Body of pancreas (tissue), 4 donors: ENCODE measurements at regions not wholly inside any gene's neighbourhood (a gene's known extent, or its start where the extent isn't known, plus 50 kb on each side); places are given as distances from the start of the nearest gene placed in this dataset.
"Not testable (repeated sequence)": the region's sequence is repeated elsewhere in the genome, so short reads cannot be mapped to it uniquely, and the experiment has no call there.

Experiments
- ATAC-seq: fragments of 150-250 bp; one replicate; pipeline ENCODE4 v1.9.1; 2016
- DNase-seq, 4 donors: peaks; one replicate each; pipeline ENCODE4 v3.0.0-alpha.2; 2019
- H3K27ac ChIP-seq, 4 donors: fragments of 200-600 bp; sonication (generic); 1 replicate in 3 of 4; 2 replicates in 1 of 4; pipeline versions ENCODE4 v1.5.1 to v1.6.1; 2016 to 2019; ENCODE audit warnings: mild to moderate bottlenecking in 1 of 4, mixed read lengths in 1 of 4, moderate library complexity in 1 of 4
- H3K27me3 ChIP-seq, 2 donors: fragments of 200-600 bp; sonication (generic); one replicate each; pipeline ENCODE4 v1.6.0; 2016; ENCODE audit warnings: mild to moderate bottlenecking in 1 of 2
- H3K36me3 ChIP-seq, 2 donors: fragments of 200-600 bp; sonication (generic); replicated peaks in 1 of 2; 2 replicates each; pipeline ENCODE4 v1.5.1; 2016; ENCODE audit warnings: low read depth in 2 of 2; ENCODE audit not compliant: insufficient read depth in 1 of 2
- H3K4me1 ChIP-seq: fragments of 200-600 bp; sonication (generic); one replicate; pipeline ENCODE4 v1.6.0; 2016
- H3K4me3 ChIP-seq, 2 donors: fragments of 200-600 bp; sonication (generic); 1 replicate in 1 of 2; 2 replicates in 1 of 2; pipeline ENCODE4 v1.5.1; 2016 to 2019
- H3K9me3 ChIP-seq, 3 donors: fragments of 200-600 bp; sonication (generic); 1 replicate in 2 of 3; 2 replicates in 1 of 3; pipeline ENCODE4 v1.5.1; 2016
- POLR2A ChIP-seq, 3 donors: fragments of 450-650 bp; IDR thresholded peaks; one replicate each; pipeline ENCODE4 v1.6.1; 2016; ENCODE audit warnings: antibody characterized with exemption in 3 of 3, mild to moderate bottlenecking in 2 of 3
- WGBS, 2 donors: methylation state at CpG; one replicate each; pipeline ENCODE4 v1.1.5; 2017; 5-methylcytosine and 5-hydroxymethylcytosine counted together
- intact Hi-C: fragments of 100-400 bp; cut with DNase I; formaldehyde crosslinking; loops from one replicate; pipeline ENCODE4 v1.15.1; 2023
- TF ChIP-seq, protein P1 (sequence below), 7 experiments: fragments of 450-650 bp in 4 of 7; fragments of 200-600 bp in 3 of 7; sonication (generic) in 3 of 7; IDR thresholded peaks; one replicate each; pipeline ENCODE4 v1.5.1; 2016 to 2019; ENCODE audit warnings: antibody characterized with exemption in 7 of 7

DNA sequence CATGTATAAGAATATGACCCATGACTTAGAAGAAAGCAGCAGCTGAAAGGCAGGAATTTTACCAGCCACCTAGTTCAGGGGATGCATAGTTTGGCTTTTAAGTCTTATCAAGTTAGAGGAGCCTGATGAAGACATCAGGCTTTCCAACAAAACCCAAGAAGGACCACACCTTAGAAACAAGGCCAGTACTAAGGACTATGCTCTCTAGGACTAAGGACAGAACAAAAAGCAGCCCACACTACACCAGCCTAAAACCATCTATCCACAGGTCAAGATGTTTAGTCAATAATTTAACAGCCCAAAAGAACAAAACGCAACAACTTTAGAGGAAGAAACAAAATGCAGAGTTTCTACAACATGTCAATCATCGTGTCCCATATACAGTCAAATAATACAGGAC lies 408.9 kb upstream of the RGMB start:
- Histone ChIP-seq H3K27me3 (no peaks in the 10 kb centered on the region), H3K4me1 (peaks cover 4% of the 10 kb centered on the region), H3K27ac (no peak overlapping the region), H3K9me3 (peaks cover 0 to 5% (median 0%) of the 10 kb centered on the region in 3 donors), H3K4me3 (no peak overlapping the region), H3K36me3 (no peaks in the 10 kb centered on the region)
- WGBS, 2 donors = 66 to 68% methylated on average over 2 of the region's 2 CpGs
- intact Hi-C loops = no loop called here
- no peak for ATAC-seq
- no peak for DNase-seq
- TF ChIP-seq, protein P1, sequence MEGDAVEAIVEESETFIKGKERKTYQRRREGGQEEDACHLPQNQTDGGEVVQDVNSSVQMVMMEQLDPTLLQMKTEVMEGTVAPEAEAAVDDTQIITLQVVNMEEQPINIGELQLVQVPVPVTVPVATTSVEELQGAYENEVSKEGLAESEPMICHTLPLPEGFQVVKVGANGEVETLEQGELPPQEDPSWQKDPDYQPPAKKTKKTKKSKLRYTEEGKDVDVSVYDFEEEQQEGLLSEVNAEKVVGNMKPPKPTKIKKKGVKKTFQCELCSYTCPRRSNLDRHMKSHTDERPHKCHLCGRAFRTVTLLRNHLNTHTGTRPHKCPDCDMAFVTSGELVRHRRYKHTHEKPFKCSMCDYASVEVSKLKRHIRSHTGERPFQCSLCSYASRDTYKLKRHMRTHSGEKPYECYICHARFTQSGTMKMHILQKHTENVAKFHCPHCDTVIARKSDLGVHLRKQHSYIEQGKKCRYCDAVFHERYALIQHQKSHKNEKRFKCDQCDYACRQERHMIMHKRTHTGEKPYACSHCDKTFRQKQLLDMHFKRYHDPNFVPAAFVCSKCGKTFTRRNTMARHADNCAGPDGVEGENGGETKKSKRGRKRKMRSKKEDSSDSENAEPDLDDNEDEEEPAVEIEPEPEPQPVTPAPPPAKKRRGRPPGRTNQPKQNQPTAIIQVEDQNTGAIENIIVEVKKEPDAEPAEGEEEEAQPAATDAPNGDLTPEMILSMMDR (IDR thresholded peaks at IDR 0.05) = no peak
- TF ChIP-seq POLR2A (IDR thresholded peaks at IDR 0.05) = no peak

DNA sequence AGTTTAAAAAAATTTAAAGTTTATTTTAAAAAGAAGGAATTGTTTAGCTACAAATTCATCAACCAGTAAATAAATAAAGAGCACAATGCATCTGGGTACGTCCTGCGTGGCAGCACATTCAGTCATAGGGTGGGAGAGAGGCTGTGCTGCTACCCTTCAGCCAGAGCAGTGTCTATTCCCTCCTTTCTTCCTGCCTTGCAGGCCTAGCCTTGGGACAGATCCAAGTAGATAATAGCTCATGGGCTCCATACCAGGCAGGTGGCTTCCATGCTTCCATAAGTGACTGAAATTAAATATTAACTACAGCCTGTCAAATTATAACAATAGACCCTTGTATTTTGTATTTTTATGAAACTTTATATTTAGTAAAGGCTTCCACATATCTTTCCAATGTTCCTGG lies 408.3 kb upstream of the RGMB start:
- no peak overlapping the region for H3K27ac ChIP-seq
- H3K4me3 ChIP-seq = no peak overlapping the region
- WGBS, 2 donors = 64 to 83% methylated on average over 2 of the region's 2 CpGs
- TF ChIP-seq, protein P1 (IDR thresholded peaks at IDR 0.05) = no peak
- TF ChIP-seq POLR2A (IDR thresholded peaks at IDR 0.05) = no peak
- no peaks in the 10 kb centered on the region for H3K27me3 ChIP-seq
- peaks cover 4% of the 10 kb centered on the region for H3K4me1 ChIP-seq
- intact Hi-C loops = no loop called here
- no peak for ATAC-seq
- DNase-seq = no peak
- no peaks in the 10 kb centered on the region for H3K9me3 ChIP-seq
- H3K36me3 ChIP-seq = no peaks in the 10 kb centered on the region

GRCh38 chr5:98368141-98368540 lies 405.3 kb upstream of the RGMB start:
- no peaks in the 10 kb centered on the region for H3K36me3 ChIP-seq
- H3K4me3 ChIP-seq = no peak overlapping the region
- H3K4me1 ChIP-seq = peaks cover 4% of the 10 kb centered on the region
- intact Hi-C loops = no loop called here
- DNase-seq (no peak), ATAC-seq (no peak)
- no peaks in the 10 kb centered on the region for H3K9me3 ChIP-seq
- H3K27ac ChIP-seq = no peak overlapping the region
- TF ChIP-seq POLR2A (IDR thresholded peaks at IDR 0.05) = no peak
- TF ChIP-seq, protein P1 (IDR thresholded peaks at IDR 0.05) = no peak
- no peaks in the 10 kb centered on the region for H3K27me3 ChIP-seq
- 69 to 74% methylated on average over 1 of the region's 1 CpG for WGBS, 2 donors

GRCh38 chr5:98372351-98372750 lies 401.1 kb upstream of the RGMB start:
- Histone ChIP-seq H3K9me3 (no peaks in the 10 kb centered on the region), H3K4me3 (no peak overlapping the region), H3K27ac (no peak overlapping the region), H3K36me3 (no peaks in the 10 kb centered on the region), H3K27me3 (no peaks in the 10 kb centered on the region), H3K4me1 (no peaks in the 10 kb centered on the region)
- TF ChIP-seq, protein P1 (IDR thresholded peaks at IDR 0.05) = no peak
- TF ChIP-seq POLR2A (IDR thresholded peaks at IDR 0.05) = no peak
- DNase-seq = no peak
- intact Hi-C loops = no loop called here
- ATAC-seq = no peak

DNA sequence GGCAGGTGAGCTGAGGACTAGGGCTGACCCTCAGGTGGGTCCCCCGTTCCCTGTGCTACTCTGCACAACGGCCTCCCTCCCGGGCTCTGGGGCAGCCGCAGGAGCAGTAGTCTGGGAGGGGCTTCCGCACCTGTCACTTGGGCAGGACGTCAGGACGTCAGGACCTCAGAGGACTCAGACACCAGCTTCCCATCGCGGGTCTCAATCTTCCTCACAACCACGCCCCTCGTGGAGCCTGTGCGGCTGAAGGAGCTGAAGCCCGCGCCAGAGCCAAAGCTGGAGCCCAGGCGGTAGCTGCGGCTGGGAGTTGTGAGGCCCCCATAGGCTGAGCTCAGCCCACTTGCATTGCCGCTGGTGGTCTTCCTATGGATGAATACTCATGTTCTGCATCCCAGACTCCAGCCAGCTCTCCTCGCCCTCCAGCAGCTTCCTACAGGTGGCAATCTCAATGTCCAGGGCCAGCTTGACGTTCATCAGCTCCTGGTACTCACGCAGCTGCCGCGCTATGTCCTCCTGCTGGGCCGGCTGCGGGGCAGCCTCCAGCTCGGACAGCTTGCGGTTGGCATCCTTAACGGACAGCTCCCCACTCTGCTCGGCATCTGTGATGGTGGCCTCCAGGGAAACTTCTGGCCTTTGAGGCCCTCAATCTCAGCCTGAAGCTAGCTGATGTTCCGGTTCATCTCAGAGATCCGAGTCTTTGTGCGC lies 381.4 kb upstream of the RGMB start:
- Histone ChIP-seq H3K27ac (no peak overlapping the region), H3K36me3 (no peaks in the 10 kb centered on the region), H3K9me3 (no peaks in the 10 kb centered on the region), H3K27me3 (no peaks in the 10 kb centered on the region), H3K4me1 (peaks cover 12% of the 10 kb centered on the region), H3K4me3 (no peak overlapping the region)
- intact Hi-C loops = no loop called here
- DNase-seq = no peak
- no peak for TF ChIP-seq POLR2A (IDR thresholded peaks at IDR 0.05)
- TF ChIP-seq, protein P1 (IDR thresholded peaks at IDR 0.05) = no peak
- WGBS, 2 donors = 96% methylated on average over 20 to 29 of the region's 31 CpGs
- ATAC-seq = no peak

GRCh38 chr5:98393205-98393604 lies 380.3 kb upstream of the RGMB start:
- H3K27me3 ChIP-seq, ATAC-seq, intact Hi-C loops, H3K27ac ChIP-seq, H3K36me3 ChIP-seq, H3K4me3 ChIP-seq, H3K9me3 ChIP-seq, DNase-seq: not testable (repeated sequence)
- 89 to 92% methylated on average over 4 to 8 of the region's 8 CpGs for WGBS, 2 donors
- H3K4me1 ChIP-seq = peaks cover 12% of the 10 kb centered on the region
